Neural cell (in vitro differentiated cells): ENCODE measurements at regions not wholly inside any gene's neighbourhood (a gene's known extent, or its start where the extent isn't known, plus 50 kb on each side); places are given as distances from the start of the nearest gene placed in this dataset.

Source experiments
- CTCF ChIP-seq: fragments of 450-650 bp; IDR thresholded peaks from 2 replicates; pipeline ENCODE4 v1.5.1; 2014; ENCODE audit warnings: antibody characterized with exemption, mild to moderate bottlenecking, moderate library complexity; ENCODE audit not compliant: poor library complexity, severe bottlenecking
- EP300 ChIP-seq: fragments of 450-650 bp; conservative IDR thresholded peaks from 2 replicates; pipeline ENCODE4 v1.6.1; 2014; ENCODE audit warnings: antibody characterized with exemption, mild to moderate bottlenecking, moderate library complexity; ENCODE audit not compliant: poor library complexity, severe bottlenecking
- EZH2 ChIP-seq: fragments of 200-600, 300-800 bp; shearing (Covaris generic), sonication (generic); IDR thresholded peaks from 2 replicates; pipeline ENCODE4 v1.6.1; 2014; ENCODE audit warnings: antibody characterized with exemption, low read length, borderline replicate concordance, mild to moderate bottlenecking; ENCODE audit not compliant: insufficient read depth, poor library complexity, severe bottlenecking
- POLR2AphosphoS5 ChIP-seq: IDR thresholded peaks from 2 replicates; pipeline ENCODE4 v1.6.1; 2012
- RAD21 ChIP-seq: fragments of 450-650 bp; conservative IDR thresholded peaks from 2 replicates; pipeline ENCODE4 v1.6.1; 2014; ENCODE audit warnings: antibody characterized with exemption, mild to moderate bottlenecking, moderate library complexity
- REST ChIP-seq: IDR thresholded peaks from 2 replicates; pipeline ENCODE4 v1.6.1; 2012; ENCODE audit warnings: borderline replicate concordance

GRCh38 chr22:47607486-47607885 lies 845.0 kb downstream of the TBC1D22A start:
- TF ChIP-seq CTCF (no peak), EZH2 (no peak), POLR2AphosphoS5 (no peak), RAD21 (no peak), REST (no peak), EP300 (no peak)
